ENCODE measurements at regions not wholly inside any gene's neighbourhood (a gene's known extent, or its start where the extent isn't known, plus 50 kb on each side); places are given as distances from the start of the nearest gene placed in this dataset.

DNA sequence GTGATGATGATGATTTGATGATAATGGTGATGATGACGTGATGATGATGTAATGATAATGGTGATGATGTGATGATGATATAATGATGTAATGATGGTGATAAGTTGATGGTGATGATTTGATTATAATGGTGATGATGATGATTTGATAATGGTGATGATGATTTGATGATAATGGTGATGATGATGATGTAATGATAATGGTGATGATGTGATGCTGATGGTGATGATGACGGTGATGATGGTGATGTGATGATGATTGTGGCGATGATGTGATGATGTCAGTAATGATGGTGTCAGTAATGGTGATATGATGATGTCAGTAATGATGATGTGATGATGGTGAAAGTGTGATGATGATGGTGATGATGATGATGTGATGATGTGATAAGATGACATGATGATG, 613.4 kb downstream of the AACS start:
- DNase-seq (ENCODE audit: low read depth), result no peak

DNA sequence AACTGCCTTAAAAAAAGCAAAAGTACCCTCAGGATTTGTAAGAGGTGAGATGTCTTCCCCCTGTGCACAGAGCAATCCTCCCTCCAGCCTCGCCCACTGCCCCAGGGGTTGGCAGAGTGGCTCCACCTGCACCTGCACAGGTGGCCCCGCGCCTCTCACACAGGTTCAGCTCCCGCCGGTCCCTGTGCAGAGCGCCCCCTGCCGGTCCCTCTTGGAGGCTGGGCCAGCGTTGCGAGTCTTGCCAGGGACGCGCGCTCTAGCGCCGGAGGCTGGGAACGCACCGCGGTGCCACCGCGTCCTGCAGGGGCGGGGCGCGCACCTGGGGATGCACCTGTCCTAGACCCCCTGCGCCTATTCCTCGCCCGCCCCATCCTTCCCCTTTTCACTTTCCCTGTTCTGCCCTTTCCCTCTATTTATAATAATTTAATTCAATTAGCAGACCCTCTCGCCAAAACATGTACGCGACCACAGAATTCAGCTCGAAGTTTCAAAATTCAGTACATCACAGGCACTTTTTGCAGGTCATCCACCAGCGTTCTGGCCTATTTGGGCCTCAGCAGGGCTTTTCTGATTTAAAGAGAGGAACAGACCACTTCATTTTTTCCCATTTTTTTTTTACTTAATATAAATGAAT, 618.6 kb downstream of the AACS start:
- no peak for DNase-seq (ENCODE audit: low read depth)

DNA sequence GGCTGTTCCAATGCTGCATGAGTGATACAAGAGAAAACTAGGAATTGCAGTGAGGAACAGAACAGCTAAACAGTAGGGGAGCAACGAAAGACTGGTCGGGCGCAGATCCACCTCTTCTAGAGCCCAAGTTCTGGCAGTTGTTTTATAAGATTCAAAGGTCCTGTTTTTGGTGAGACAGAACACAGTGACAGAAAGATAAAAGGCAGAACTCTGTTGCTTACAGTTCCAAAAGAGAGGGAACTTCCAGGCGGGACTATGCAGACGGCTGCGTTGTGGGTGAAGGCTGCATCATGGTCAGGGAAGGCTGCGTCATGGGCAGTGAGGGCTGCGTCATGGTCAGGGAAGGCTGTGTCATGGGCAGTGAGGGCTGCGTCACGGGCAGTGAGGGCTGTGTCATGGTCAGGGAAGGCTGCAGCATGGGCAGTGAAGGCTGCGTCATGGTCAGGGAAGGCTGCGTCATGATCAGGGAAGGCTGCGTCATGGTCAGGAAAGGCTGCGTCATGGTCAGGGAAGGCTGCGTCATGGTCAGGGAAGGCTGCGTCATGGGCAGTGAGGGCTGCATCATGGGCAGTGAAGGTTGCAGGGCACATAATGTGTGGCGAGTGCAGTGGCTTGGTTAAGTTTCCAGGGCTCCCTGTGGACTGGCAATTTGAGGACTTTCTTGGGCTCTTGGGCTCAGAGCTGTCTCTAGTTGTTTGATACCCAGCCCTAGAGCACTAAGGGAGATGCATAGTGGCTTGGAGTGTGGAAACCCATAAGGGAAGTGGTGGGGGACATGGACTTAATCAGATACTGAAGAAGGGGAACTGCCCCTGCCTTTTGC, 619.9 kb downstream of the AACS start:
- DNase-seq (ENCODE audit: low read depth), result no peak

DNA sequence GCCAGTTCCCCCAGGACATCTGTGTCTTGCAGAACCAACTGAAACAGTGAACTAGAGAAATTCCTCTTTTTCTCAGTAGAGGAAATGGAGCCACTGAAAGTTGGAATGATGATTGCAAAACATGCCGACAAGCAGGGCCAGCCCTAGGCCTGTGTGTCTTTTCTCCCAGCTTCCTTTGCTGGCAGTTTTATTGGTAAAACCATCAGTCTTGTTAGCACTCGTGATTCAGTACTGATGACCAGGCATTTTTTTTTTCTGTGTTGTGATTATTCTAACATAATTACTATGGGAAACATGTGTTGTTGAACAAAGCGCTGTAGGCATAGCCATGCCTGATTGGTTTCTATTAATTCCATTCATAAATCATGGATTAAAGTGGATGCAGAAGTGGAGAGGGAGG, 620.7 kb downstream of the AACS start:
- DNase-seq (ENCODE audit: low read depth), result no peak

DNA sequence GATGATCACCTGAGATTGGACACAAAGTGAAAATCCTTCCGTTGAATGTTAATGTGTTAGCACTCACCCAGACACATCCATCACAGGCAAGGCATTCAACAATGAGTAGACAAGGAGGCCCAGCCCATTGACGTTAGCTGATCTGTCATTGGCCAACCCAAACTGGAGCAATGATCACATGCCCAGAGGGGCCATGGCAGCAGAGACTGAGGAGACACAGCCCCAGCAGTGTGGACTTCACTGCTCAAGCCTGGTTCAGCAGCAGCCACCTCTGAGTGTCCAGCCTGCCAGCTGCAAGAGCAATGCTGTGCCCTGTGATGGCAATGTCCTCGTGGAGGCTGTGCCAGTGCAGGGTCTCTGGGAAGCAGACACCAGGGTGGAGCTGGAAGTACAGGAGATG, 622.2 kb downstream of the AACS start:
- DNase-seq (ENCODE audit: low read depth), result no peak

DNA sequence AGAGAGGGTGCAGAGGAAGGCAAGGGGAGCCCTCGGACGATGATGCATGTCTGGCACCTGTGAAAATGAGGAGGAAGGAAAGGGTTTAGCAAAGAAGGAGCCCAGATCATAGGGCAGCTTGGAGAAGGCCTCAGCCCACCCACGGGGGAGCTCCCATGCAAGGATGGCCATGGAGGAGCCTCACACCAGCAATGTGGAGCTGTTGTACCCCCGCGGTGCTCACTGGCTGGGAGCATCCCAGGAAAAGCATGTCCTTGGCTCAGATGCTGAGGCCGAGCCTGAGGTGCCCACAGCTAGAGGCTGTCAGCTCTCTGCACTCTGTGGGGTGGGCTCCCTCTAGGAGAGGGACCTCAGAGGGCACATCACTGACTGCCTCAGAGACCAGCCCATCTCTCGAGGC, 622.6 kb downstream of the AACS start:
- DNase-seq (ENCODE audit: low read depth), result no peak

DNA sequence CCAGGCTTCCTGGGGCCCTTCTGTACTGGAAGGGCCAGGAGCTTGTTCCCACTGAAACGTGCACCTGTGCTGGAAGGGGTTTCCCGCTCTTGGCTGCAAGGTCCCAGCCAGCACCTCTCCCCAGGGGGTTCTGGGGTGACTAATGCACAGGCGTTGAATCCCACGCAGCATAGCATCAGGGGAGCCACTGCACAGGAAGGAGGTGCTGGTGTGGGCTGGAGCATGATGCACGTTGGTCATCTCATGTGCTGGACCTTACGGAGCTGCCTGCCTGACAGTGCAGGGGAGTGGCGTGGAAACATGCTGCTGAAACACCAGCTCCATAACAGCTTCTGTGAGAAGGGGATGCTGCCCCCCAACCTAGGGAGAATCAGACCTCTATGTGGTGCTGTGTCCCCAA, 623.0 kb downstream of the AACS start:
- no peak for DNase-seq (ENCODE audit: low read depth)

DNA sequence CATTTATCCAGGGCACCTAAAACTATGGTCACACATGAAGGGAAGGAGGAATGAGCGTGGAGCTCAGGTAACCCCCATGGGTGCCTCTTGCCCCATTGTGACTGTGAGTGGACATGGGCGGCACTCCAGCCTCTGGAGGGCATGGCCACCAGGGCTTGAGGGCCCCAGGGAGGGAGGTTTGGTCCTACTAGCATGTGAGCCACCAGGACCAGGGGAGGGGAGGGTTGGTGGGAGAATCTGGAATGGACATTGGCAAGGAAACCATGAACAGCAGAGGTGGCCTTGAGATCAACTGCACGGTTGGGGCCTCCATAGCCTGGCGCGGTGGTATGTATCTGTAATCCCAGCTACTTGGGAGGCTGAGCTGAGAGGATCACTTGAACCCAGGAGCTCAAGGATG, 623.6 kb downstream of the AACS start:
- no peak for DNase-seq (ENCODE audit: low read depth)

DNA sequence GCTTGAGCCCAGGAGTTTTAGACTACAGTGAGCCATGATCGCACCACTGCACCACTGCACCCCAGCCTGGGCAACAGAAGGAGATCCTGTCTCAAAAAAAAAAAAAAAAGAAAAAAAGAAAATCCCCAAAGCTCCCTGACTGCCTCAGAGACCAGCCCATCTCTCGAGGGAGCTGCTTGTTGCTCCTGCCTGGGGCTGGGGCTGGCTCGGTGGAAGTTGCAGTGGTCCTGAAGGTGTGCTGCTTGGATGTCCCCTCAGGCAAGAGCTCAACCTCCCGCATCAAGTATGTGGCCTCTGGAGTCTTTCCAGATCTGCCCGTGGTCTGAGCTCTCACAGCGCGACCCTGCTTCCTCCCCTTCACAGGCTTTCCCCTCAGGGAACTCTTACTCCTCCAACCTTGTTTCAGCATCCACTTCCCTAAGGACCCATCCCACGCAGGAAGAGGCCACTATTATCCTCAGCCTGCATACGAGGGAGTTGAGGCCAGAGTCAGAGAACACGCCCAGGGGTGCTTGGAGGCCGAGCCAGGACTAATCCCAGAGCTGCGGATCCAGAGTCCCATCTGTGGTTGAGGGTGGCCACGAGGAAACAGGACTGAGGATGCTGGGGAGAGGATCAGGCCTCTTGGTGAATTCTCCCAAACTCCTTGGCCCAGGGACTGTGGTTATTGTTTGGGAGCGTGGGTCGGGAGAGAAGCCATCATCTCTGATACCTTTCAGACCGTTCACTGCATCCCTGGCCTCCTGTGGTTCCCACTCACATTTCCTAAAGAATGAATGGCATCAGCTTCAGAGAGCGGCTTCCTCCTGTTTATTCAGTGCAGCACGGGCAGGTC, 624.6 kb downstream of the AACS start:
- no peak for DNase-seq (ENCODE audit: low read depth)

DNA sequence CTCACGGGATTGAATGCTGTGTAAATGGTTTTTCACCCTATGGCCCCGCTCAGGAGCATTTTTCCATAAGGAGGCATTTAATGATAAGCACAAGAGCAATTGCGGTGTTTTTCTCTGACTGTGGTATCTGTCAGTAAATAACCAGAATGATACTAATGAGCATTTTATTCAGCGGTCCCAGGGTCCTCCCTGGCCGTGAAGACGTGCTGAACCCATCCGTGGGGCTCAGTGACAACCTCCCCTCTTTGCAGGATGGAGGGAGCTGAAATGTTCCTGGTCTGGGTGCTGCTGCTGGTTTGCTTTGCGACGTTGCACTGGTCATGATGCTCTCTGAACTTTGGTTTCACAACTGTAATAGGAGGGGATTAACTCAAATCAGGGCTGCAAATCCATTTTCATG, 625.6 kb downstream of the AACS start:
- DNase-seq (ENCODE audit: low read depth), result no peak

DNA sequence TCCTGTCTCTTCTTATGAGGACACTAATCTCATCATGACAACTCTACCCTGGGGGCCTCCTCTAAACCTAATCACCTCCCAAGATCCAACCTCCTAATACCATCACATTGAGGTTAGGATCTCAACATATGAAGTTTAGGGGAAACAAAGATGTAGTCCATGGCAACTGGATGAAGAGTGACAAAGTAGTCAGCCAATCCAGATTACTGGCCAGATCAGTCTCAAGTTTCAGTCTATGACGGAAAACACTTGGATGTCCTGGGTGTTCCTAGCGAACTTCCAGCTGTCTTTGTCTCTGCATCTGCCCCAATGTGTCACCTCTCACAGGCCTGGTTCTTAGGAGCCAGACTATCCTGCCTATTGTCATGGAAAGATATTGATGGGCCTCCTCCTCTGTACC, 630.8 kb downstream of the AACS start:
- no peak for DNase-seq (ENCODE audit: low read depth)

DNA sequence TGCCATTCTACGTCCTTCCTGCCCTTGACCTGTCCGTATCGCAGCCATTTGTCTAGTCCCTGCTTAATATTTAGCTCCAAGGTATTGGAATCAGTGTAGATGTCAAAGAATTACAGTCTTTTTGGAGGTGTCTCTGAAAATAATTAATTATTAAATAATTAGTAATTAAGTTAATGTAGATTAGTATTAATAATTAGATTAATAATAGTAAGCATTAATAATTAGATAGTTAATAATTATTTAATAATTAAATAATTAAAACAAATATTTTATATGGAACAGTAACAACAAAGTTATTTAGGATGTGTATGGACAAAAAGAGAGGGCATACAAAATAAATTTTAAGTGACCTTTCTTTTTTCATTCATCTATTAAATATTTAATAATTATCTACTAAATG, 639.6 kb downstream of the AACS start:
- no peak for DNase-seq (ENCODE audit: low read depth)

DNA sequence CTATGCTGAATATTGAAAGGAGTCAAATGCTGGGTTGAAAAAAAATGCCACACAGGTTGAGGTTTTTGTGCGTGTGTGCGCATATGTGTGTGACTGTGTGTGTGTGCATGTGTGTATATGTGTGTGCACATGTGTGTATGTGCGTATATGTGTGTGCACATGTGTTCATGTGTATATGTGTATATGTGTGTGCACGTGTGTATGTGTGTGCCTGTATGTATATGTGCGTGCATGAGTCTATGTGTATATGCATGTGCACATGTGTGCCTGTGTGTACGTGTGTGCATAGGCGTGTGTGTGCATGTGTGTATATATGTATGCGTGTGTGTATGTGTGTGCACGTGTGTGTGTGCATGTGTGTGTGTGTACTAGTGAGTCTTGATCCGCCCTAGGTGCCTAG, 655.7 kb downstream of the AACS start:
- no peak for DNase-seq (ENCODE audit: low read depth)

DNA sequence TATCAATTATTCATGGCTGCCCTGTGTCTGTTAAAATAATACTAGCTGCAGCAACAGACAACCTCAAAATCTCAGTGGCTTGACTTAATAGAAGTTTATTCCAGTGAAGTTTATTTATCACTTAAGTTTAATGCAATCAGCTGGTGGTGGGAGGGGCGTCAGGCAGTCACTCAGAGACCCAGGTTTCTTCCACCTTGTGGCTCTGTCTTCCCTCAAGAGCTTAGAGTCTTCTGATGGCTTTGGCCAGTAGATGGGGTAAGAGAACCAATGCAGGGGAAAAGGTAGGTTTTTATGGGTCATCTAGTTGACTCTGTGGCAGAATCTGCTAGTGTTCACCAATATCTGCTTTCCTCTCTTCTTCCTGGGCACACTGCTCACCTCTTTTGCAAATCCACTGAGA, 668.9 kb downstream of the AACS start:
- no peak for DNase-seq (ENCODE audit: low read depth)

DNA sequence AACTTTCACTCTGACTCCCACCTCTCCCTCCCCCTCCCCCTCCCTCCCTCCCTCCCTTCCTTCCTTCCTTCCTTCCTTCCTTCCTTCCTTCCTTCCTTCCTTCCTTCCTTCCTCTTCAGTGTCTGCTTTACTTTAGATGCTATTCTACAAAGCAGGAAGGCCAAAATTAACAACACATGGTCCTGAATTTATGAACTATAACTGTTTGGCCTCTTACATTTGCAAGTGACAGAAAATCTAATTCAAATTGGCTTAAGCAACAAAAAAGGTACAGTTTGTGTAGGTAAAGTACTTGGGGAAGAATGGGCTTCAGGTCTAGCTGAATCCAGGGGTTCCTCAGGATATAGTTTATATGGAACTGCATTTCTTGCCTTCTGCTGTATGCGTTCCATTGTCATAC, 673.0 kb downstream of the AACS start:
- no peak for DNase-seq (ENCODE audit: low read depth)

DNA sequence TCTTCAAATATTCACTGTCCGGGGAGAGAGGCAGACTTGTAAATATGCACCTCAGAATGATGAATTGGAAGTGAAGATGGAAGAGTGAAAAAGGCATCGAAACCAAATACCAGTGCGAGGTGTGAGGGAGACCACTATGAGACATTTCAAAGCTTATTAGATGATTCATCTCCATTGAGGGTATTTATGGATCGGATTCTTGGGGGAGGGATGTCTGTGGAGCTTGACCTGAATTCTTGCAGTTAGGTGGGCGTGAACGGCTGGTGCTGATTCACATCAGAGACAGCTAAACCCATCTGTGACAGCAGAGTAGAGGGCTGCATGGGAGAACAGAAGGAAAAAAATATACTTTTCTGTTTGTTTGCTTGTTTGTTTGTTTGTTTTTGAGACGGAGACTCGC, 677.2 kb downstream of the AACS start:
- DNase-seq (ENCODE audit: low read depth), result no peak

DNA sequence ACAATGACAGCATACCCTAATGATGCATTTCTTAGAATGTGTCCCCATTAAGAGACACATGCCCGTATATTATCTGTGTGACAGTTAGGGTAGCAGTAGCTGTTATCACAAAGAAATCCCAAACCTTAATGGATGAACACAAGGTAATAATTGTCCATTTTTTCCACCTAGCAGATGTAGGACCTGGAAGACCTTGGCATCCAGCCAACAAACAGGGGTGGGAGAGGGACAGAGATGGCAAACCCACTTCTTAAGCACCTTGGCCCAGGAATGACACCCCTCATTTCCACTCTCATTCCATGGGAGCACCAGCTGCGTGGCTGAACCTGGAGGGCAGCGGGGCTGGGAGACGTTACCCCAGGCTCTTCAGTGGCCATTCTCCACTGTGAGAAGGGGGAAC, 679.0 kb downstream of the AACS start:
- no peak for DNase-seq (ENCODE audit: low read depth)

DNA sequence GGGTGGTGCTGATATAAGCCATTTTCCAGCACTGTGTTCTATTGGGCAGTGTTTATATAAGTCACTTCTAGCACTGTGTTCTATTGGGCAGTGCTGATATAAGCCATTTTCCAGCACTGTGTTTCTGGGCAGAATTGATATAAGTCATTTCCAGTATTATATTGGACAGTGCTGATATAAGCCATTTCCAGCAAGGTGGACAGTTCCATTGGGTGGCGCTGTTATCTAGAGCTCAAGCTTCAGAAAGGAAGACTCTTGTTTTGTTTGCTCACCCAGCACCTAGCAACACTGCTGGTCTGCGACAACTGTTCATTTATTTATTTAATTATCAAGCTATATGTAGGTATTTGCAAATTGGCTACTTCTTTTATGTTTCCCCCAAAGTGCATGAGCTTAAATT, 690.3 kb downstream of the AACS start:
- DNase-seq (ENCODE audit: low read depth), result no peak

DNA sequence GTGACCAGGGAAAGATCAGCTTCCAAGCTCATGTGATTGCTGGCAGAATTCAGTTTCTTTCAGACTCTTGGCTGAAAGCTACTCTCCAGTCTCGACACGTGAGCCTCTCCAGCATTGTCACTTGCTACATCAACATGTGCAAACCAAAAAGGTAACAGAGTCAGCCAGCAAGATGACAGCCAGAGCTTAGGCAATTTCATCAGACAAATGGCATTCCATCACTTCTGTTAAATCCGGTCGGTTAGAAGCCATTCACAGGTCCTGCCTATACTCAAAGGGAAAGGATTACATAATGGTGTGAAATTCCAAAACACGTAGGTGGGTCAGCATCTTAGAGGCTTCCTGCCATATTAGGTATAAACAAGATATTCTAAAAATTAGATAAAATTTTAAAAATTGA, 700.9 kb downstream of the AACS start:
- DNase-seq (ENCODE audit: low read depth), result no peak

DNA sequence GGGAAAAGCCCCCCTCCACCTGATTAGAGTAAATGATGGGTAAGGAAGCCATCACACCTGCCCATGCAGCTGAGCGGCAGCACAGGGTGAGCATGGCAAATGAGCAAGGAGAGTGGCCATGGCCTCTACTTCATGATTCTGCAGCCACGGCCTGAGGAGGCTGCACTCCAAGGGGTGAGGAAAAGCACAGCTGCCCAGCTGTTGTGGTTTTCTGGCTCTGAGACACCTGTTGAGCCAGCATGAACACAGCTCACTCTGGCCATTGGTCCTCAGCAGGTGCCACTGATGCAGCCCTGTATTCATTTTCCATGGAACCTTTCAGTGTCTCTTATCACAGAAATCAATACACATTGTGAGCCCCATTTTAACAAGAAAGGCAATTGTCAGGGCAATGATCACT, 707.2 kb downstream of the AACS start:
- no peak for DNase-seq (ENCODE audit: low read depth)

DNA sequence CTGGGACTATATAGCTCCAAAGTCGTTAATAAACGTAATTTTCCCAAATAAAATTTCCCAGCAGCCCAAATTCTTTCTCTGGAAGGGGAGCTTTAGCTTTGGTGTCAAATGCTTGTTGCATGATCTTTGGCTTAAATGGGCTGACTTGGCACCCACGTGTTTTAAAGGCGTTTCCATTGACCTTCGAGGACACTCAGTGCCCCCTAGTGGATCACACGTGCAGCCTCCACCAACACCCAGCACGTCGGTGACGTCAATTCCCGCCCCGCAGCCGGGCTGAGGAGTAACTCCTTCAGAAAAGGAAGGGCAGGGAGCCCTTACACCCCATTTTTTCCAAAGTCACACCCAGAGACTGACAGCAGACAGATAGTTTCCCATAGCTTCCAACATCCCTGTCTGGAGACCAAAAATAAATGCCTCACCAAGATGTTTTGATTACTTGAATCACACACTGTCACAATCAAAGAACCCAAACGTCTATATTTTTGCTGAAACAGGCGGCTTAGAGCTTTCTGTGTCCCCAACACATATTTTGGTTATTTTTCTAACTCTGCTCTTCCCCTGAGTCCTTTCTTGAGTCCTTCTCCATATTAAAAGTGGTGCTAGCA, 707.9 kb downstream of the AACS start:
- DNase-seq (ENCODE audit: low read depth), result no peak

DNA sequence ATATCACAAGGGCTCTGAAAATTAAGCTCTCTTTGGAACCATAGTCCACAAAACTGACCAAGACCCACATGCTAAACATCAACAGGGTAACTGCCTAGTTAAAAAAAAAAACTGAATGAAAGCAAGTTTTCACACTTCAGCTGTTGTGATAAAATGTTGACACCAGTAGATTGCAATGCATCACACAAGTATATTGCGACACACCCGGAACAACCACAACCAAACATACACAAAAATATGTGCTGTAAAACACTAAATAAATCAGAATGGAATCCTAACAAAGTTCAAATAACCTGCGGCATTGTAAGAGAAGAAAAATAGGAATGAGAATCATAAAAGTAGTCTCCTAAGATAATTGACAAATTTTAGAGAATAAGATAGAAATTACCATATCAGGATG, 710.3 kb downstream of the AACS start:
- DNase-seq (ENCODE audit: low read depth), result no peak

DNA sequence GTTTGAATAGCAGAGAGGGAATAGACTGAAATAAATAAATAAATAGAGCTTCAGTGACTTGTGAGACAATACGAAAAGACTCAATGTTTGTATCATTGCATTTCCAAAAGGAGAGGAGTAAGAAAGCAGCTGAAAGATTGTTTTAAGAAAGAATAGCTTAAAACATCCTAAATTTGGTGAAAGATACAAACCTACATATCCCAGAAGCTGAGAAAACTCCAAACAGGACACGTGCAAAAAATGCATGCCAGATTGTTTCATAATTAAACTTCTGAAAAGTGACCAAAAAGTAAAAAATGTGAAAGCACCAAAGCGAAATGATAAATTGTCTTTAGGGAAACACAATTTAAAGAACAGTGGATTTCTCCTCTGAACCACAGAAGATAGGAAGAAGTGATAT, 711.0 kb downstream of the AACS start:
- DNase-seq (ENCODE audit: low read depth), result no peak

Measured in stromal cell of bone marrow (primary cell).